Fibroblast of mammary gland (primary cell): ENCODE measurements at regions not wholly inside any gene's neighbourhood (a gene's known extent, or its start where the extent isn't known, plus 50 kb on each side); places are given as distances from the start of the nearest gene placed in this dataset.
"Not testable (repeated sequence)": the region's sequence is repeated elsewhere in the genome, so short reads cannot be mapped to it uniquely, and the experiment has no call there.

Experiments used
- DNase-seq: peaks from one replicate; pipeline ENCODE4 v3.0.0-alpha.2; 2010; ENCODE audit warnings: low read depth
- H3K4me3 ChIP-seq: 2 replicates; pipeline ENCODE4 v1.5.1; 2011; ENCODE audit warnings: low read depth, mild to moderate bottlenecking, low read length, moderate library complexity; ENCODE audit not compliant: control insufficient read depth
- CTCF ChIP-seq: conservative IDR thresholded peaks from 2 replicates; pipeline ENCODE4 v1.5.1; 2011; ENCODE audit warnings: low read depth, low read length, inconsistent platforms; ENCODE audit not compliant: control insufficient read depth, insufficient read depth

- no peak for DNase-seq
- no peak overlapping the region for H3K4me3 ChIP-seq
- no peak for TF ChIP-seq CTCF
Observed at GRCh38 chr18:30852541-30852940, 190.0 kb downstream of the DSC3 start.

GRCh38 chr18:30839056-30839561 lies 203.4 kb downstream of the DSC3 start:
- not testable (repeated sequence) for H3K4me3 ChIP-seq, DNase-seq

GRCh38 chr18:30828700-30829099 lies 213.8 kb downstream of the DSC3 start:
- TF ChIP-seq CTCF: no peak
- no peak overlapping the region for H3K4me3 ChIP-seq
- no peak for DNase-seq

GRCh38 chr18:30819619-30820018 lies 222.9 kb downstream of the DSC3 start:
- H3K4me3 ChIP-seq: no peak overlapping the region
- DNase-seq: no peak
- no peak for TF ChIP-seq CTCF

- TF ChIP-seq CTCF: no peak
- DNase-seq: no peak
- no peak overlapping the region for H3K4me3 ChIP-seq
Observed at GRCh38 chr18:30814446-30814845, 228.1 kb downstream of the DSC3 start.

- no peak for DNase-seq
- no peak for TF ChIP-seq CTCF
- H3K4me3 ChIP-seq: no peak overlapping the region
Observed at GRCh38 chr18:30811580-30811979, 231.0 kb downstream of the DSC3 start.

- DNase-seq: no peak
- no peak for TF ChIP-seq CTCF
- H3K4me3 ChIP-seq: no peak overlapping the region
Observed at GRCh38 chr18:30810580-30810979, 232.0 kb downstream of the DSC3 start.
